Right lobe of liver (tissue), 6 donors: ENCODE measurements at regions not wholly inside any gene's neighbourhood (a gene's known extent, or its start where the extent isn't known, plus 50 kb on each side); places are given as distances from the start of the nearest gene placed in this dataset.
A peak's percentile ranks its signal among the peaks of the same experiment; 100 is the strongest.

ENCODE experiments used
- ATAC-seq, 4 donors: fragments of 200-7000 bp; cut with Tn5 transposase; one replicate each; pipeline ENCODE4 v1.9.1; 2020; ENCODE audit warnings: mild to moderate bottlenecking in 4 of 4, moderate library complexity in 4 of 4
- DNase-seq, 3 donors: peaks; one replicate each; pipeline ENCODE4 v3.0.0-alpha.2; 2020
- H3K27ac ChIP-seq, 3 donors: fragments of 200-600 bp; one replicate each; pipeline ENCODE4 v1.8.0; 2022
- H3K27me3 ChIP-seq, 2 donors: fragments of 200-600 bp; one replicate each; pipeline ENCODE4 v1.8.0; 2022
- H3K36me3 ChIP-seq, 4 donors: fragments of 200-600 bp; sonication (generic) in 1 of 4; one replicate each; pipeline versions ENCODE4 v1.5.1 to v1.8.0; 2017 to 2022; ENCODE audit warnings: control low read depth in 1 of 4
- H3K4me1 ChIP-seq, 4 donors: fragments of 200-600 bp; sonication (generic) in 1 of 4; one replicate each; pipeline versions ENCODE4 v1.5.1 to v1.8.0; 2017 to 2022; ENCODE audit warnings: control low read depth in 1 of 4
- H3K4me3 ChIP-seq, 3 donors: fragments of 200-600 bp; one replicate each; pipeline ENCODE4 v1.8.0; 2022
- H3K9me3 ChIP-seq, 4 donors: fragments of 200-600 bp; sonication (generic) in 1 of 4; one replicate each; pipeline versions ENCODE4 v1.5.1 to v1.8.0; 2017 to 2022; ENCODE audit warnings: control low read depth in 1 of 4
- POLR2A ChIP-seq: fragments of 450-650 bp; IDR thresholded peaks from one replicate; pipeline ENCODE4 v1.6.1; 2017; ENCODE audit warnings: antibody characterized with exemption, mild to moderate bottlenecking
- WGBS: methylation state at CpG from one replicate; pipeline ENCODE4 v1.1.6; 2018; ENCODE audit warnings: low coverage, low lambda C conversion rate; ENCODE audit not compliant: insufficient coverage; ENCODE audit errors: missing lambda C conversion rate; 5-methylcytosine and 5-hydroxymethylcytosine counted together
- intact Hi-C, 2 donors: fragments of 100-400 bp; cut with DNase I; formaldehyde crosslinking; loops; one replicate each; pipeline versions ENCODE4 v1.11.2 to v1.14.1; 2022
- TF ChIP-seq, protein P1 (sequence below), 4 donors: fragments of 200-600 bp in 3 of 4; fragments of 450-650 bp in 1 of 4; IDR thresholded peaks; one replicate each; pipeline versions ENCODE4 v1.5.1 to v1.8.0; 2016 to 2022; ENCODE audit warnings: antibody characterized with exemption in 4 of 4, mild to moderate bottlenecking in 2 of 4
- donor health status: DM: no; HTN: yes; CAD: no.
- donor health status: DM: no; HTN: no; CAD: no.
- donor health status: DM: no; HTN: no; CAD: no.
- donor health status: DM: no; HTN: yes; CAD: no.
- donor health status: DM: no; HTN: yes; CAD: no.

DNA sequence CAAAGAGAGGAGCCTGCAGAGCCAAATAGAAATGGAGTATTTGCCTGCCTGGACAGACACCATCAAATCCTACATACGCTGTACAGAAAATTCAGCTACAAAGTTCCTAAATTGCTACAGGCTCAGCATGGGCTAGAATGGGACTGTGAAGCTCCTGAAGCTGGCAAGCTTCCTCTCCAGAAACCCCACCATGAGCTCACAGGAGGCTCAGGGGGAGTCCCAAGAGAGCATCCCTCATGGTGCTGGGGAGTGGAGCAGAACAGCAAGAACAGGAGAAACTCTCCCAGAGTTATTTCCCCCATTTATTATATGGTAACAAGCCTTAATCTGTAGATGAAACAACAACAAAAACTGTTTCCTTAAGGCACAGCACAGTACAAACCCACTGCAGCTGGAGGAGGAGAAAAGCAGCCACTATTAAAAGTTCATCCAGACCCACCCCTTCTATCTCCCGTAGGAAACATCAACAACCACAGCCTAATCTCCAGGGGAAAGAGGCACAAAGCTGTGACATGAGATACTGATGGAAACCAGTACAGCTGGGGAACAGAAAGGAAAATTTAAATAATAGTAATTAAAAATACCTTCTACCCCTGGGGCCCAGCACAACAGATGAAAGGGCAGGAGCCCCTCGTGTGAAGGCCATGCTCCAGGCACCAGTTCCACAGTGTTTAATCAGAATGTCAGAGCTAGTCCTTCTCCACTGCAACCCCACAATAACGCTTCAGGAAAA is 548.5 kb downstream of the MTRR start:
- whole genome bisulfite sequencing: 27% methylated on average over 4 of the region's 4 CpGs
- ATAC-seq: no peak
- Histone ChIP-seq H3K27me3 (no peaks in the 10 kb centered on the region), H3K4me1 (no peaks in the 10 kb centered on the region), H3K9me3 (no peaks in the 10 kb centered on the region), H3K27ac (no peak overlapping the region), H3K4me3 (no peak overlapping the region), H3K36me3 (no peaks in the 10 kb centered on the region)
- no peak for DNase-seq
- no peak for TF ChIP-seq POLR2A
- TF ChIP-seq, protein P1, sequence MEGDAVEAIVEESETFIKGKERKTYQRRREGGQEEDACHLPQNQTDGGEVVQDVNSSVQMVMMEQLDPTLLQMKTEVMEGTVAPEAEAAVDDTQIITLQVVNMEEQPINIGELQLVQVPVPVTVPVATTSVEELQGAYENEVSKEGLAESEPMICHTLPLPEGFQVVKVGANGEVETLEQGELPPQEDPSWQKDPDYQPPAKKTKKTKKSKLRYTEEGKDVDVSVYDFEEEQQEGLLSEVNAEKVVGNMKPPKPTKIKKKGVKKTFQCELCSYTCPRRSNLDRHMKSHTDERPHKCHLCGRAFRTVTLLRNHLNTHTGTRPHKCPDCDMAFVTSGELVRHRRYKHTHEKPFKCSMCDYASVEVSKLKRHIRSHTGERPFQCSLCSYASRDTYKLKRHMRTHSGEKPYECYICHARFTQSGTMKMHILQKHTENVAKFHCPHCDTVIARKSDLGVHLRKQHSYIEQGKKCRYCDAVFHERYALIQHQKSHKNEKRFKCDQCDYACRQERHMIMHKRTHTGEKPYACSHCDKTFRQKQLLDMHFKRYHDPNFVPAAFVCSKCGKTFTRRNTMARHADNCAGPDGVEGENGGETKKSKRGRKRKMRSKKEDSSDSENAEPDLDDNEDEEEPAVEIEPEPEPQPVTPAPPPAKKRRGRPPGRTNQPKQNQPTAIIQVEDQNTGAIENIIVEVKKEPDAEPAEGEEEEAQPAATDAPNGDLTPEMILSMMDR (IDR thresholded peaks at IDR 0.05): no peak
- intact Hi-C loops: no loop called here

DNA sequence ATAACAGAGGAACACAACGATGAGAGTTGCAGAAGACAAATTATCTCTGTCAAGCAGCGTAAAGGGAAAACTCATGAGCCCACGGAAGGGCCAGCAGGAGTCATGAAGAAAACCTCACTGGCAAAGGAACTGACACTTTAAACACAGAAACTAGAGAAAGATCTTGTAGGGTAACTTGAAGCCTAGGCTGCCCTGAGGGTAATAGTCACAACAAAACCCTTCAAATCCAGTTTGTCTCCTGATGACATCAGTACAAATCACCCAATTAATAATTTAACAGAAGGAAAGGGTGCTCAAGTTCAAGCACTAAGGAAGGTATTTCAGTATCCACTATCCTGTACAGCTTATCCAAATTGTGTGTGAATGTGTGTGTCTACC is 549.1 kb downstream of the MTRR start:
- TF ChIP-seq POLR2A: no peak
- TF ChIP-seq, protein P1 (IDR thresholded peaks at IDR 0.05): no peak
- no peaks in the 10 kb centered on the region for H3K9me3 ChIP-seq
- intact Hi-C loops: no loop called here

DNA sequence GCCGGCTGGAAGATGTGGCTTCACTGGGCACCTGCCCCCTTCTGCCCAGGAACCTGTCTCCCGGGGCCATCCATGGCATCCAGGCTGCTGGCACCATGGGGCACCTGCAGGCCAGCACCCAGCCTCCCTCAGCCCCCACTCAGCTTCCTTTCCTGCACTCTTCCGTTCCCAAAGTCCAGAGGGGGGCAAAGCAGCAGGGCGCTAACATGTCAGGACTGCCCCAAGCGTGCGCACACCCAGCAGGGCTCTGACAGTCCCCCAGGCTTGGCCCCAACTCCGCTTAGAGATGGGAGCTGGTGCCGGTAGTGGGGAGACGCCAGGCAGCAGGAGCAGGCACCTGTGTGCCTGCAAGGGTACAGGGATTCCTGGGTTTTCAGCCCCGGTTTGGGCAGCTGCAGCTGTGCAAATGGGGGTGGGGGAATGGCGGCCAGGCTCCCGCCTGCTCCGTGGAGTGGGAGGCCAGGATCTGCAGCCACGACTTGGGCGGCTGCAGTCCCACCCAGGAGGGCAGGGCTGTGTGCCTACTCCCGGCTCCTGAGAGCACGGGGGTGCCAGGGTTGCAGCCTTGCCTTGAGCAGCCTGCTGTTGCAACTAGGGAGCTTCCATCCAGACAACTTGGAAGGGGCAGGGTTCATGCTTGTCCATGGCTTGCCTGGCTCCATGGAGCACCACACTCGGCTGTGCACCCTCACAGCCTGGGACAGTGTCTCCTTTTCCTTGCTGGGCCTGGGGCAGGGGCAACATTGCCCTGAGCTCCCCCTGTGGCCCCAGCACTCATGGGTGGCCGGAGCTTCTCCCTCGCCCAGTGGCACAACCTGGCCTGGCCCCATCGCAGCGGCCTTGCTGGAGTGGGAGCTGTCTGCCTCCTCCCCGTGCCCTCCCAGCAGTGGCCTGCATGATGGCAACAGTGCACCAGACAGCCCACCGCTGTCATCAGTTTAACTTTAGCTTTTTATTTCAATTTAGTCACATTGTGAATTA is 561.1 kb downstream of the MTRR start:
- 62% methylated on average over 2 of the region's 24 CpGs for WGBS
- H3K9me3 ChIP-seq: no peaks in the 10 kb centered on the region
- H3K4me1 ChIP-seq: no peaks in the 10 kb centered on the region
- H3K27me3 ChIP-seq: no peaks in the 10 kb centered on the region
- TF ChIP-seq, protein P1 (IDR thresholded peaks at IDR 0.05): no peak
- TF ChIP-seq POLR2A: no peak
- H3K4me3 ChIP-seq: no peak overlapping the region
- no peaks in the 10 kb centered on the region for H3K36me3 ChIP-seq
- DNase-seq: no peak
- ATAC-seq: peak in 1 of 4 donors; percentile 41
- H3K27ac ChIP-seq: no peak overlapping the region
- intact Hi-C loops: no loop called here

More for the DNA sequence above, 549.1 kb downstream of the MTRR start:
- H3K4me1 ChIP-seq: no peaks in the 10 kb centered on the region
- no peaks in the 10 kb centered on the region for H3K36me3 ChIP-seq
- no peaks in the 10 kb centered on the region for H3K27me3 ChIP-seq
- H3K4me3 ChIP-seq: no peak overlapping the region
- H3K27ac ChIP-seq: no peak overlapping the region
- WGBS: 52% methylated on average over 3 of the region's 3 CpGs
- no peak for DNase-seq
- ATAC-seq: no peak

DNA sequence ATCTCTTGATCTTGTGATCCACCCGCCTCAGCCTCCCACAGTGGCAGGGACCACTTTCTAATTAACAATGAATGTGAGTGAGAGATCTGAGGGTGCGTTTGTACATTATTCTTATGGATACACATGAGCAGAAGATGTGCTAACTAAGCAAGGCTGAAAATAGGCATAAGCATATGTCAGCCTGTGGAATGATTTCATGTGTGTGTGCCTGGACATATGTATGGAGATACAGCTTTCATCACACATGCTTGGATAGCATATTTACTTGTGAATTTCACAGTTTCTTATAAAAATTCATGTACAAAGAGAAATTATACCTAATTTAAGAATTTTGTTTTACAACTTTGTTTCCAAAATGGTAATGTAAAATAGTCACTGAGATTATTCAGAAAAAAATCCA is 565.6 kb downstream of the MTRR start:
- no peaks in the 10 kb centered on the region for H3K9me3 ChIP-seq
- no peak overlapping the region for H3K4me3 ChIP-seq
- no peaks in the 10 kb centered on the region for H3K27me3 ChIP-seq
- ATAC-seq (no peak), DNase-seq (no peak)
- no peaks in the 10 kb centered on the region for H3K36me3 ChIP-seq
- no peak overlapping the region for H3K27ac ChIP-seq
- H3K4me1 ChIP-seq: no peaks in the 10 kb centered on the region
- 73% methylated on average over 2 of the region's 2 CpGs for WGBS
- no peak for TF ChIP-seq POLR2A
- TF ChIP-seq, protein P1 (IDR thresholded peaks at IDR 0.05): no peak
- intact Hi-C loops: no loop called here
